ENCODE measurements at regions not wholly inside any gene's neighbourhood (a gene's known extent, or its start where the extent isn't known, plus 50 kb on each side); places are given as distances from the start of the nearest gene placed in this dataset.

GRCh38 chr10:123274306-123275135 is 120.3 kb downstream of the BUB3 start (continued):
- TF ChIP-seq, protein P1, sequence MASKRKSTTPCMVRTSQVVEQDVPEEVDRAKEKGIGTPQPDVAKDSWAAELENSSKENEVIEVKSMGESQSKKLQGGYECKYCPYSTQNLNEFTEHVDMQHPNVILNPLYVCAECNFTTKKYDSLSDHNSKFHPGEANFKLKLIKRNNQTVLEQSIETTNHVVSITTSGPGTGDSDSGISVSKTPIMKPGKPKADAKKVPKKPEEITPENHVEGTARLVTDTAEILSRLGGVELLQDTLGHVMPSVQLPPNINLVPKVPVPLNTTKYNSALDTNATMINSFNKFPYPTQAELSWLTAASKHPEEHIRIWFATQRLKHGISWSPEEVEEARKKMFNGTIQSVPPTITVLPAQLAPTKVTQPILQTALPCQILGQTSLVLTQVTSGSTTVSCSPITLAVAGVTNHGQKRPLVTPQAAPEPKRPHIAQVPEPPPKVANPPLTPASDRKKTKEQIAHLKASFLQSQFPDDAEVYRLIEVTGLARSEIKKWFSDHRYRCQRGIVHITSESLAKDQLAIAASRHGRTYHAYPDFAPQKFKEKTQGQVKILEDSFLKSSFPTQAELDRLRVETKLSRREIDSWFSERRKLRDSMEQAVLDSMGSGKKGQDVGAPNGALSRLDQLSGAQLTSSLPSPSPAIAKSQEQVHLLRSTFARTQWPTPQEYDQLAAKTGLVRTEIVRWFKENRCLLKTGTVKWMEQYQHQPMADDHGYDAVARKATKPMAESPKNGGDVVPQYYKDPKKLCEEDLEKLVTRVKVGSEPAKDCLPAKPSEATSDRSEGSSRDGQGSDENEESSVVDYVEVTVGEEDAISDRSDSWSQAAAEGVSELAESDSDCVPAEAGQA (IDR thresholded peaks at IDR 0.05; ENCODE audit: low read depth), result no peak
- TF ChIP-seq, protein P1 (CRISPR knock-in tag; IDR thresholded peaks at IDR 0.05; ENCODE audit: borderline replicate concordance), result no peak
- TF ChIP-seq ZNF788 (CRISPR knock-in tag; IDR thresholded peaks at IDR 0.05; ENCODE audit: borderline replicate concordance), result no peak

DNA sequence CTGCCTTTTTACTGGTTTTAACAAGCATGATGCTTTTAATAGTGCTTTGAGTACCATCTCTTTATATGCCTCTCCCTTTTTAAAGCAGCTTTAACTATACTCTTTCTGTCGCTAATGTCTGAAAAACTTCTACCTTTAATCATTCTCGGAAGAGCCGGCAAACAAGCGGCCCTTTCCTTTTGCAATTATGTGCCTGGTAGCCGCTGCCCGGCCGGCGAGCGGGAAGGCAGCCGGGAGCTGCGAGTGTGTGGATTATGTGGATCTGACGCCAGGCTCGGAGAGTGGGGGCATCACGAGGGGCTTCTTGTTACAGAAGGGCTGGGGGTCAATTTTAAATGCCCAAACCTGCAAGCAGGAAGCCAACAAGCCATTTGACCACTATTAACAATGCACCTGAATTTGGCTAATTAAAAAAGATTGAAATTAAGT is 120.9 kb downstream of the BUB3 start:
- no peaks in the 10 kb centered on the region for H4K20me1 ChIP-seq (ENCODE audit: insufficient read depth, low read length)
- H3K79me2 ChIP-seq (ENCODE audit: insufficient read depth, low read length), result no peaks in the 10 kb centered on the region
- WGBS (ENCODE audit: low lambda C conversion rate), result 49% methylated on average over 14 of the region's 14 CpGs
- TF ChIP-seq ZNF615 (CRISPR knock-in tag; IDR thresholded peaks at IDR 0.05; ENCODE audit: borderline replicate concordance) (no peak), RFXAP (CRISPR knock-in tag; IDR thresholded peaks at IDR 0.05; ENCODE audit: borderline replicate concordance) (no peak), RFX5 (IDR thresholded peaks at IDR 0.05; ENCODE audit: low read depth, low read length) (no peak), ZNF343 (CRISPR knock-in tag; IDR thresholded peaks at IDR 0.05) (no peak)
- no peaks in the 10 kb centered on the region for H3K4me1 ChIP-seq (ENCODE audit: insufficient read depth, low read length)
- no peak for DNase-seq (ENCODE audit: low spot score)
- H2AFZ ChIP-seq (ENCODE audit: low read length), result no peak overlapping the region
- ChIA-PET POLR2A (no interaction called here), CTCF (ENCODE audit: low intra/inter-chr PET ratio, low total read pairs) (no interaction called here)
- no peak for FAIRE-seq
- H3K27me3 ChIP-seq (ENCODE audit: control insufficient read depth in 1 of 2, insufficient read depth in 2 of 2, low read length in 2 of 2), result peaks cover 2 to 4% of the 10 kb centered on the region in 2 experiments; a peak in 3 of 5 replicates
- in situ Hi-C loops (cut with HindIII; ENCODE audit: extremely low pct_ligation_motif_present, low pct_unique_long_range_greater_than_20kb), result no loop called here
- H3K9me3 ChIP-seq (ENCODE audit: low read length), result no peaks in the 10 kb centered on the region
- intact Hi-C loops (cut with micrococcal nuclease; ENCODE audit: unreplicated experiment), result no loop called here
- ATAC-seq, result no peak
- H3K4me2 ChIP-seq (ENCODE audit: low read depth, low read length), result no peak overlapping the region
- BruUV-seq (replicated peaks), result no TSS peak
- H3K27ac ChIP-seq (ENCODE audit: extremely low read length, insufficient read depth, low read length), result no peak overlapping the region
- no peak overlapping the region for H3K4me3 ChIP-seq (replicated peaks in 1 of 3; ENCODE audit: insufficient read depth in 1 of 3, low read depth in 2 of 3, low read length in 3 of 3)
- H3K9ac ChIP-seq (ENCODE audit: insufficient read depth, low read depth, low read length), result no peak overlapping the region
- no peaks in the 10 kb centered on the region for H3K36me3 ChIP-seq (replicated peaks in 1 of 2; ENCODE audit: control insufficient read depth in 1 of 2, insufficient read depth in 2 of 2, low read length in 2 of 2)

Data from HepG2 (cell line).